ENCODE measurements at regions not wholly inside any gene's neighbourhood (a gene's known extent, or its start where the extent isn't known, plus 50 kb on each side); places are given as distances from the start of the nearest gene placed in this dataset.

DNA sequence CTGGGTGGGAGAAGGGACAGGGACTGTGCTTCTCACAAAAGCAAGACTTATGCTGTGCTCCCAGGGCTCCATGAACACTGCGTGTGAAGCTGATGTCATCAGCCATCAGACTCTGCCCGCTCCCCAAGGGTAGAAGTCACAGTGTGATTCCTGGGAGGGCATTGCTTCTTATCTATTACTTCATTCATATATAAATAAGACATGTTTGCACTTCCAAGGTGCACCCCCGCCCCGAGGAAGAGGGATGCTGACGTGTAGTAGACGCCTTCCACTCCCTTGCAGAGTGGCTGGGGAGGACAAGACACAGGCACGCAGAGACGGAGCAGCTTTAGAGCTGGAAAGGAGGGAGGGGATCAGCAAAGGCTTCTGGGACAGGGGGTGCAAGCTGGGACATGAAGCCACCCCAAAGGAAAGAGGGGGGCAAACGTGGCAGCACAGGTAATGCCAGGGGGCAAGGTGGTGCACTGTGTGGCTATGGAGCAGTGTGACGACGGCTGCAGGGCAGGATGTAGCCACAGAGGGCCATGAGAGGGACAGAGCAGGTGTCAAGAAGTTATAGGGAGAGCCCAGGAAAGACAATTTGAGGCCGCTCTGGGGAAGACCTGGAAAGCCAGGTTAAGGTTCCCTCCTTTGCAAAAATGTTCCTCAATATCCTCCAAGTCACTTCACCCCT lies 558.5 kb downstream of the MN1 start:
- TF ChIP-seq, protein P1, sequence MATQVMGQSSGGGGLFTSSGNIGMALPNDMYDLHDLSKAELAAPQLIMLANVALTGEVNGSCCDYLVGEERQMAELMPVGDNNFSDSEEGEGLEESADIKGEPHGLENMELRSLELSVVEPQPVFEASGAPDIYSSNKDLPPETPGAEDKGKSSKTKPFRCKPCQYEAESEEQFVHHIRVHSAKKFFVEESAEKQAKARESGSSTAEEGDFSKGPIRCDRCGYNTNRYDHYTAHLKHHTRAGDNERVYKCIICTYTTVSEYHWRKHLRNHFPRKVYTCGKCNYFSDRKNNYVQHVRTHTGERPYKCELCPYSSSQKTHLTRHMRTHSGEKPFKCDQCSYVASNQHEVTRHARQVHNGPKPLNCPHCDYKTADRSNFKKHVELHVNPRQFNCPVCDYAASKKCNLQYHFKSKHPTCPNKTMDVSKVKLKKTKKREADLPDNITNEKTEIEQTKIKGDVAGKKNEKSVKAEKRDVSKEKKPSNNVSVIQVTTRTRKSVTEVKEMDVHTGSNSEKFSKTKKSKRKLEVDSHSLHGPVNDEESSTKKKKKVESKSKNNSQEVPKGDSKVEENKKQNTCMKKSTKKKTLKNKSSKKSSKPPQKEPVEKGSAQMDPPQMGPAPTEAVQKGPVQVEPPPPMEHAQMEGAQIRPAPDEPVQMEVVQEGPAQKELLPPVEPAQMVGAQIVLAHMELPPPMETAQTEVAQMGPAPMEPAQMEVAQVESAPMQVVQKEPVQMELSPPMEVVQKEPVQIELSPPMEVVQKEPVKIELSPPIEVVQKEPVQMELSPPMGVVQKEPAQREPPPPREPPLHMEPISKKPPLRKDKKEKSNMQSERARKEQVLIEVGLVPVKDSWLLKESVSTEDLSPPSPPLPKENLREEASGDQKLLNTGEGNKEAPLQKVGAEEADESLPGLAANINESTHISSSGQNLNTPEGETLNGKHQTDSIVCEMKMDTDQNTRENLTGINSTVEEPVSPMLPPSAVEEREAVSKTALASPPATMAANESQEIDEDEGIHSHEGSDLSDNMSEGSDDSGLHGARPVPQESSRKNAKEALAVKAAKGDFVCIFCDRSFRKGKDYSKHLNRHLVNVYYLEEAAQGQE (IDR thresholded peaks at IDR 0.05; ENCODE audit: insufficient read depth in 1 of 2, low read depth in 2 of 2, low read length in 2 of 2) = no peak
- TF ChIP-seq POLR2AphosphoS5 (IDR thresholded peaks at IDR 0.05; ENCODE audit: low read depth, low read length) = no peak
- TF ChIP-seq SIN3A (IDR thresholded peaks at IDR 0.05; ENCODE audit: borderline replicate concordance, insufficient read depth, low read length) = no peak

Data from PFSK-1 (cell line).